Adrenal gland (tissue), 5 donors: ENCODE measurements at regions not wholly inside any gene's neighbourhood (a gene's known extent, or its start where the extent isn't known, plus 50 kb on each side); places are given as distances from the start of the nearest gene placed in this dataset.

Experiments
- POLR2A ChIP-seq, 2 donors: fragments of 450-650 bp; IDR thresholded peaks; one replicate each; pipeline ENCODE4 v1.6.1; 2017; ENCODE audit warnings: antibody characterized with exemption in 2 of 2, mild to moderate bottlenecking in 2 of 2, moderate library complexity in 1 of 2
- TF ChIP-seq, protein P1 (sequence below), 6 experiments: fragments of 450-650 bp in 4 of 6; fragments of 200-600 bp in 2 of 6; sonication (generic) in 1 of 6; IDR thresholded peaks; 1 replicate in 5 of 6; 2 replicates in 1 of 6; pipeline versions ENCODE4 v1.5.1 to v1.8.0; 2016 to 2021; ENCODE audit warnings: antibody characterized with exemption in 6 of 6, mild to moderate bottlenecking in 2 of 6, moderate library complexity in 1 of 6
- donor health status: DM: no; HTN: no; CAD: no.

DNA sequence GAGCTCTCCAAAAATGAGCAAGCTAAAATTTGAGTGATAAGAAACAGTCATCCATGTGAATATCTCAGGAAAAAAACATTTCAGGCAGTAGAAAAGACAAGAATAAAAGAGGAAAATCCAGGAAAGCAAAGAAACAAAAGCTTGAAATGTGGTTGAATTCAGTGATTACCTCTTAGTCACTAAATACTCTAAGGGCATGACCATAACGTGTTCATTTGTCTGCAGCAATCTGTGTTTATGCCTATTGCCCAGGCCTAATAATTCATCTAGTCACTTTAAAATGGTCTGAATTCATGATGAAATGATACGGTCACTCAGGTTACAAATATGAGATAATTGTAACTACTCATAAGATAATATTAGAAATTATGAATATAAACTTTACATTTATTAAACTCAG is 837.9 kb downstream of the STPG2 start:
- TF ChIP-seq, protein P1, sequence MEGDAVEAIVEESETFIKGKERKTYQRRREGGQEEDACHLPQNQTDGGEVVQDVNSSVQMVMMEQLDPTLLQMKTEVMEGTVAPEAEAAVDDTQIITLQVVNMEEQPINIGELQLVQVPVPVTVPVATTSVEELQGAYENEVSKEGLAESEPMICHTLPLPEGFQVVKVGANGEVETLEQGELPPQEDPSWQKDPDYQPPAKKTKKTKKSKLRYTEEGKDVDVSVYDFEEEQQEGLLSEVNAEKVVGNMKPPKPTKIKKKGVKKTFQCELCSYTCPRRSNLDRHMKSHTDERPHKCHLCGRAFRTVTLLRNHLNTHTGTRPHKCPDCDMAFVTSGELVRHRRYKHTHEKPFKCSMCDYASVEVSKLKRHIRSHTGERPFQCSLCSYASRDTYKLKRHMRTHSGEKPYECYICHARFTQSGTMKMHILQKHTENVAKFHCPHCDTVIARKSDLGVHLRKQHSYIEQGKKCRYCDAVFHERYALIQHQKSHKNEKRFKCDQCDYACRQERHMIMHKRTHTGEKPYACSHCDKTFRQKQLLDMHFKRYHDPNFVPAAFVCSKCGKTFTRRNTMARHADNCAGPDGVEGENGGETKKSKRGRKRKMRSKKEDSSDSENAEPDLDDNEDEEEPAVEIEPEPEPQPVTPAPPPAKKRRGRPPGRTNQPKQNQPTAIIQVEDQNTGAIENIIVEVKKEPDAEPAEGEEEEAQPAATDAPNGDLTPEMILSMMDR (IDR thresholded peaks at IDR 0.05) = no peak
- no peak for TF ChIP-seq POLR2A (IDR thresholded peaks at IDR 0.05)
